ENCODE measurements at regions not wholly inside any gene's neighbourhood (a gene's known extent, or its start where the extent isn't known, plus 50 kb on each side); places are given as distances from the start of the nearest gene placed in this dataset.
"Not testable (repeated sequence)": the region's sequence is repeated elsewhere in the genome, so short reads cannot be mapped to it uniquely, and the experiment has no call there.

DNA sequence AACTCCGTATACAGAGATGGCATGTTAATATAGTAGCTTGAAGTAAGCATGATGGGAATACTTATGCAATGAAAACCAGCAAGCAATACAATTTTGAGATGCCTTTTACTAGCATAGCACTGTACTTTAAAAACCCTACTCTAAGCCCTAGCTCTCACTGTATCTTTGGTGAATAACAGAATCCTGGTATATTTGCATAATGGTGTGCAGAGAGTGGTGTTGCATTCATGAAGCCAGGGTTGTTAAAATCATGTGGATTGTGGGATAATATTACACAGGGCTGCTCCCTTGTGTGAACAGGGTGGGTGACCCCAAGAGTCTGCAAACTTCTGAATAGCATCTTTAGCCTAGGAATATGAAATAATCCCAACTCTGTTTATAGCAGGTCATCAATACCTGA is 105.2 kb upstream of the BMP2 start:
- Histone ChIP-seq H3K36me3 (ENCODE audit: insufficient read depth, low read length) (no peaks in the 10 kb centered on the region), H3K9me3 (ENCODE audit: low read depth, low read length) (peaks cover 2% of the 10 kb centered on the region; the same call in 1 of the 2 replicates), H3K4me3 (no peak overlapping the region), H3K9ac (ENCODE audit: insufficient read length) (no peak overlapping the region), H3K27ac (no peak overlapping the region)
- TF ChIP-seq FOXP2 (optimal IDR thresholded peaks at IDR 0.05; ENCODE audit: control extremely low read depth, extremely low read length, insufficient read depth) = no peak
- TF ChIP-seq POLR2AphosphoS5 (IDR thresholded peaks at IDR 0.05; ENCODE audit: borderline replicate concordance, low read depth, low read length) = no peak
- TF ChIP-seq EZH2 (IDR thresholded peaks at IDR 0.05) = no peak
- DNase-seq (ENCODE audit: low read depth, low spot score) = no peak

DNA sequence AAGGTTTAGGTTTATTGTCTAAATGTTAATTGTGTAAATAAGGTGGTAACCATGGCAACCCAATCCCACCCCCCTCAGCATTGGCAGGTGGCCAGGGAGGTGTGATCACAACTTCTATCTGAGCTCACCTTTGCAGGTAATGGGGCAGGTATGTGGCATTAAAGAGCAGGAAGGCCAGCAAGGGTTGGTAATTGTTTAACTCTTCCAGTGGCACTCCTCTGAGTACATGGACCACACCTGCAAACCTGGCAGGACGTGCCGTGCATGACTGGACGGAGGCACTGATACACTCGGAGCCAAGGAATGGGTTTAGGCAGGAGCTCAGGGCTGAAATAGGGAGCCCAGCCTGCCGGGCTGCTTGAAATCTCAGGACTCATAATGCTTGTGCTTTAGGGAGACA is 107.0 kb upstream of the BMP2 start:
- no peak for TF ChIP-seq POLR2AphosphoS5 (IDR thresholded peaks at IDR 0.05; ENCODE audit: borderline replicate concordance, low read depth, low read length)
- TF ChIP-seq FOXP2 (optimal IDR thresholded peaks at IDR 0.05; ENCODE audit: control extremely low read depth, extremely low read length, insufficient read depth) = no peak
- no peak for TF ChIP-seq EZH2 (IDR thresholded peaks at IDR 0.05)
- no peak for DNase-seq (ENCODE audit: low read depth, low spot score)
- no peak overlapping the region for H3K27ac ChIP-seq
- no peaks in the 10 kb centered on the region for H3K36me3 ChIP-seq (ENCODE audit: insufficient read depth, low read length)
- no peak overlapping the region for H3K9ac ChIP-seq (ENCODE audit: insufficient read length)
- peaks cover 2% of the 10 kb centered on the region; the same call in 1 of the 2 replicates for H3K9me3 ChIP-seq (ENCODE audit: low read depth, low read length)
- H3K4me3 ChIP-seq = no peak overlapping the region

DNA sequence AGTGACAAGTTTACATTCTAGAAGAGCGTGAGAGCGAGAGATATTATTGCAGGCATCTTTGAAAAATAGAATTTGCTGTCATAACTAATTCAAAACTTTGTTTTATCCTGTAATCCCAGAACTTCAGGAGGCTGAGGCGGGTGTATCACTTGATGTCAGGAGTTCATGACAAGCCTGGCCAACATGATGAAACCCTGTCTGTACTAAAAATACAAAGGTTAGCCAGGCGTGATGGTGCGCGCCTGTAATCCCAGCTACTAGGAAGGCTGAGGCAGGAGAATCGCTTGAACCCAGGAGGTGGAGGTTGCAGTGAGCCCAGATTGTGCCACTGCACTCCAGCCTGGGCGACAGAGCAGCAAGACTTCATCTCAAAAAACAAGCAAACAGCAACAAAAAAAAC is 108.6 kb upstream of the BMP2 start:
- H3K4me3 ChIP-seq; H3K27ac ChIP-seq; H3K36me3 ChIP-seq (ENCODE audit: insufficient read depth, low read length); H3K9ac ChIP-seq (ENCODE audit: insufficient read length); H3K9me3 ChIP-seq (ENCODE audit: low read depth, low read length); DNase-seq (ENCODE audit: low read depth, low spot score): not testable (repeated sequence)

DNA sequence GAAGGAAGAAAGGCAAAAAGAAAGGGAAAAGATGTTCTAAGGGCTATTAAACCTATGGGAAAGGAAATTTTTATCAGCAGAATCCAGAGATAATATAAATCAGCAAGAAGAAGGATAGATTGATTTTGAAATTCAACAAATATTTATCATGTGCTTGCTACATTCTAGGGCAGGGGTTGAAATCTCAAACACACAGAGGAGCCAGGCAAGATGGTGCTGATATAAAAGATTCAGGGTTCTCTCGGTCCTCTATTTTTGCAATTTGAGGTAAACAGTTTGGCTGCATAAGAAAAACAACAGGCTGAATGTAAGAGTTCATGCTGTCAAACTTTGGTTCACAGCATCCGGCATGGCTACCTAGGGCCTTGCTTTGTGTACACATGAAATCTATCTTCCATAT is 109.6 kb upstream of the BMP2 start:
- Histone ChIP-seq H3K9ac (ENCODE audit: insufficient read length) (no peak overlapping the region), H3K9me3 (ENCODE audit: low read depth, low read length) (no peaks in the 10 kb centered on the region), H3K36me3 (ENCODE audit: insufficient read depth, low read length) (no peaks in the 10 kb centered on the region), H3K4me3 (no peak overlapping the region), H3K27ac (no peak overlapping the region)
- DNase-seq (ENCODE audit: low read depth, low spot score) = no peak
- TF ChIP-seq EZH2 (IDR thresholded peaks at IDR 0.05) (no peak), FOXP2 (optimal IDR thresholded peaks at IDR 0.05; ENCODE audit: control extremely low read depth, extremely low read length, insufficient read depth) (no peak), POLR2AphosphoS5 (IDR thresholded peaks at IDR 0.05; ENCODE audit: borderline replicate concordance, low read depth, low read length) (no peak)

DNA sequence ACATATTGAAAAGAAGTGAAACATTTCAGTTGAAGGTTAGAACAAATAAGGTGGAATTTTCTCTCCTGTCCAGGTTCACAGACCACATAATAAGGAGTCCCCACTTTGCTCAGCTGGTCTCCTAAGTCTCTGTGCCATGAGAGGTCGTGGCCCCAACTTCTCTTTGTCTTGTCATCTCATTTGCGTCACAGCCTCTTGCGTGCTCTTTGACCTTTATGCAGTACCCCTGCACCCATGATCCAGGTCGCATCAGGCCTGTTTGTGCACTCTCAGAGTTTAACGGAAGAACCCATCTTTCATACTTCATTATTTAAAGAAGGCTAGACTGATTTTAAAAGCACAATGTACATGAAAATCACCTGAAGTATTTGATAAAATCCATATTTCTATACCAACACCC is 110.4 kb upstream of the BMP2 start:
- no peak for TF ChIP-seq POLR2AphosphoS5 (IDR thresholded peaks at IDR 0.05; ENCODE audit: borderline replicate concordance, low read depth, low read length)
- TF ChIP-seq EZH2 (IDR thresholded peaks at IDR 0.05) = no peak
- TF ChIP-seq FOXP2 (optimal IDR thresholded peaks at IDR 0.05; ENCODE audit: control extremely low read depth, extremely low read length, insufficient read depth) = no peak
- Histone ChIP-seq H3K4me3 (no peak overlapping the region), H3K9ac (ENCODE audit: insufficient read length) (no peak overlapping the region), H3K36me3 (ENCODE audit: insufficient read depth, low read length) (no peaks in the 10 kb centered on the region), H3K27ac (no peak overlapping the region), H3K9me3 (ENCODE audit: low read depth, low read length) (no peaks in the 10 kb centered on the region)
- DNase-seq (ENCODE audit: low read depth, low spot score) = no peak

DNA sequence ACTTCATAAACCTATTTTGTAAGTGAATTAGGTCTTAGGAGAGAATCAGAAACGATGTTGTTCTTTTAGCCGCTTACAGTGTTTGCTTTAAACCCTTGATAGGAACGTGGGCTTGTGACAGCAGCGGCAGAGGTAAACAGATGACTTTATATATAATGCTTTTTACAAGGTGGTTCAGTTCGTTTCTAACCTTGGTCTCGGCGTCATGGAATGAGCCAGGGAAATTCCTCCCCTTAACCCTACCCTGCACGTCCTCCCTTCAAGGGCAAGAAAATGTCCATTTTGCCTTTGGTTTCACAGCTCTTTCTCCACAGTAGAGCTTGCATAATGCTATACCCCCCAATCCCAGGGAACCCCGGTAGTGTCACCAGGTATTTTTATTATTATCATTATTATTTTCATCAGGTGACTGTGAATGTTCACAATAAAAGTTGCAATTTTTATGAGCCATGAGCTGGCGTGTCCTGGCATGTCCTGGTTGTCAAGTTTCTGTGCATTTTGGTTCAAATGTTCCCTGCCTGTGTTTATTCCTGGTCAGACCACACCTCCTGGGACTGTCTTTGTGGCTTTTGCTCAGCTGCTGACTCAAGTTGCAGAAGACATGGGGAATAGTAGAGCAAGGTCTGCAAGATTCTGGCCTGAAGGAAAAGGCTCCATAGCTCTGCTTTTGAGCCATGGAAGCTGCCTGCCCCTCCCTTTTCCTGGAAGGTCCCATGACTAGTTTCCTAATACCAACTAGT is 112.8 kb upstream of the BMP2 start:
- Histone ChIP-seq H3K36me3 (ENCODE audit: insufficient read depth, low read length) (no peaks in the 10 kb centered on the region), H3K9me3 (ENCODE audit: low read depth, low read length) (no peaks in the 10 kb centered on the region), H3K9ac (ENCODE audit: insufficient read length) (no peak overlapping the region), H3K4me3 (no peak overlapping the region), H3K27ac (no peak overlapping the region)
- no peak for TF ChIP-seq POLR2AphosphoS5 (IDR thresholded peaks at IDR 0.05; ENCODE audit: borderline replicate concordance, low read depth, low read length)
- TF ChIP-seq FOXP2 (optimal IDR thresholded peaks at IDR 0.05; ENCODE audit: control extremely low read depth, extremely low read length, insufficient read depth) = no peak
- DNase-seq (ENCODE audit: low read depth, low spot score) = no peak

DNA sequence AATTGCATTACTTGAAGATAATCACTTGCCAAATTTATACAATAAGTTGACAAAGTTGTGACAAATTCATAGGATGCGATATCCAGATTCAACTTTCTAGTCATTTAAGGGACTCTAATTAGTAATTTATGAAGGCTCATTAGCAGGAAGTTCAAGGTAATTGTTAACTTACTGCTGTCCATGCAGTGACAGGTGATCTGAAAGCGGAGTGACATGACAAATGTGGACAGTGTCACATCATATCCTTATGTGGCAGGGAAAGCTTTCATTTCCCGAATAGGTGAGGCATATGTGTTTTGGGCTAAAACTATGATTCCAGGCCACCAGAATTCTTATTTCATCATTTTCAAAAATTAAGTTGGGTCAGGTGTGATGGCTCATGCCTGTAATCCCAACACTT is 115.9 kb upstream of the BMP2 start:
- Histone ChIP-seq H3K9ac (ENCODE audit: insufficient read length) (no peak overlapping the region), H3K27ac (no peak overlapping the region), H3K4me3 (no peak overlapping the region), H3K9me3 (ENCODE audit: low read depth, low read length) (no peaks in the 10 kb centered on the region), H3K36me3 (ENCODE audit: insufficient read depth, low read length) (no peaks in the 10 kb centered on the region)
- TF ChIP-seq POLR2AphosphoS5 (IDR thresholded peaks at IDR 0.05; ENCODE audit: borderline replicate concordance, low read depth, low read length) (no peak), EZH2 (IDR thresholded peaks at IDR 0.05) (no peak), FOXP2 (optimal IDR thresholded peaks at IDR 0.05; ENCODE audit: control extremely low read depth, extremely low read length, insufficient read depth) (no peak)
- DNase-seq (ENCODE audit: low read depth, low spot score) = no peak

DNA sequence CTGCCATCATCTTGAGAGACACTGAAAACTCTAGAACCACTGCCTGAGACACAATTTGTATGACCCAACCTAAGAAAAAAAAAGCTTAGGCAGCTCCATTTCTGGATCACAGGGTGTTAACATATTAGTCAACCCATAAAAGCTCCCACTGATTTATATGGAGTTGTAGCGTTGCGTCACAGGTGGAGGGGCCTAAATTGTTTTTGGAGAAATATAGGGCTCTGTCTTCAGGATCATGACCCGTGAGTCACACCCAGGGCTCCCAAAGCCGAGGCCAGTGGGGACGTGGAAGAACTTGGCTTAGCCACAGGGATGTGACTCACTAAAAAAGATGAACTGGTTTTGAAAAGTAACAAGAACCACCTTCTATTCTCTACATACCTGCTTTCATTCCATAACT is 116.5 kb upstream of the BMP2 start:
- Histone ChIP-seq H3K4me3 (no peak overlapping the region), H3K9me3 (ENCODE audit: low read depth, low read length) (no peaks in the 10 kb centered on the region), H3K27ac (no peak overlapping the region), H3K9ac (ENCODE audit: insufficient read length) (no peak overlapping the region), H3K36me3 (ENCODE audit: insufficient read depth, low read length) (no peaks in the 10 kb centered on the region)
- TF ChIP-seq POLR2AphosphoS5 (IDR thresholded peaks at IDR 0.05; ENCODE audit: borderline replicate concordance, low read depth, low read length) (no peak), EZH2 (IDR thresholded peaks at IDR 0.05) (no peak), FOXP2 (optimal IDR thresholded peaks at IDR 0.05; ENCODE audit: control extremely low read depth, extremely low read length, insufficient read depth) (no peak)
- DNase-seq (ENCODE audit: low read depth, low spot score) = no peak

DNA sequence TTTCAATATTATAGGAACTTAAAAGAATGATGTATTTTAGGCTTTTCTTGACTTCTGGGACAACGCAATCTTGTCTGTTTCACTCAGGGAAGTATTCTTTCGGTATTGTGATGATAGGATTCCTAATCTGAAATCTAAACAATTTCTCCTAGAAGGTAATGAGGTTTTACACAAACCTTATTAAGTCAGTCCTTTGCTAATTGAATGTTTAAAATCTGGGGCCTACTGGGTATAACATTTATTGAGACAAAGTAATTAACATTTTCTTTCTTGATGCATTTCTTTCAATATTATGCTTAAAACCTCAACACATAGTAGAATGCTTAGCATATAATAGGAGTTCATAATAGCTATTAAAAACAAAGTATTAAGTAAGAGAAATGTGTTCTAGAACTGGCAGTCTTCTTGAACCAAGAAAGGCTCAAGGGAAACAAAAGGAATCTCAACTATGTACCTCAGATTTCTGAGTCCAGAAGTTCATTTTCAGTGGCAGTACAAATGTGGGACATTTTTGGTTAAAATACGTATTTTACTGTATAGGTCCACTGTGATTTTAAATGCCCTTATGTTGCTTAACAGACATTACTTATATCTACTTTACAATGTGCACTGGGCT is 121.4 kb upstream of the BMP2 start:
- DNase-seq (ENCODE audit: low read depth, low spot score) = no peak
- TF ChIP-seq POLR2AphosphoS5 (IDR thresholded peaks at IDR 0.05; ENCODE audit: borderline replicate concordance, low read depth, low read length) (no peak), FOXP2 (optimal IDR thresholded peaks at IDR 0.05; ENCODE audit: control extremely low read depth, extremely low read length, insufficient read depth) (no peak), EZH2 (IDR thresholded peaks at IDR 0.05) (no peak)
- Histone ChIP-seq H3K27ac (no peak overlapping the region), H3K4me3 (no peak overlapping the region), H3K9me3 (ENCODE audit: low read depth, low read length) (no peaks in the 10 kb centered on the region), H3K36me3 (ENCODE audit: insufficient read depth, low read length) (no peaks in the 10 kb centered on the region), H3K9ac (ENCODE audit: insufficient read length) (no peak overlapping the region)
